ENCODE measurements at regions not wholly inside any gene's neighbourhood (a gene's known extent, or its start where the extent isn't known, plus 50 kb on each side); places are given as distances from the start of the nearest gene placed in this dataset.

DNA sequence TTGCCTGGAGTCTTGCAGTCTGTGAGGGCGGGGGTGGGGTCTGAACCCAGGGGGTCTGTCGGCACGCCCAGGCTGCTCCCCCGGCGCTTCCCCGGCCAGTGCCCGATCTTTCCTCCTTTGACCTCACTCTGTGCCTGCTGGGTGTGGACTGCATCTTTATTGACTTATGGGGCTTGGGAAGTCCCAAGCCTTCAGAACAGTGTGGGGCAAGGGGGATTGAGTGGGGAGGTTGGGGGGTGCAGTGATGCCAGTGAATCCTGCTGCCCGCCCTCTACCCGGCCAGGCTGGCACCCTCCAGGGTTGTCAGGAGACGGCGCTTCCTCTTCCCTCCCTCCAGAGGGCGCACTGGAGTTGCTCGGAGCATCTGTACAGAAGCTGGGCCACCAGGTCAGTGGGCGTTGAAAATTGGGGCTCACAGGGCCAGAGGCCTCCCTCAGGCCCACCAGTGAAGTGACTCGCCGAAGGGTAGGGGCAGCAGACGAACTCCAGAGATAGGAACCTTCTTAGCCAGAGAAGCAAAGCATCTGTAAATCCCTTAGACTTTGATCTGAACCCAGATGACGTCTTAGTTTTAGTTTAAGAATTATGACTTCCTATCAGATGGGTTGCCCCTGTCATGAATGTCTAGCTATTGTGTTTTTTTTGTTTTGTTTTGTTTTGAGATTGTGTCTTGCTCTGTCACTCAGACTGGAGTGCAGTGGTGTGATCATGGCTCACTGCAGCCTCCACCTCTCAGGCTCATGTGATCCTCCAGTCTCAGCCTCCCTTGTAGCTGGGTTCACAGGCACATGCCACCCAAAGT is 184.8 kb upstream of the CIBAR2 start:
- TF ChIP-seq EZH2 (IDR thresholded peaks at IDR 0.05; ENCODE audit: insufficient read depth, low read length), result no peak
- TF ChIP-seq, protein P1, sequence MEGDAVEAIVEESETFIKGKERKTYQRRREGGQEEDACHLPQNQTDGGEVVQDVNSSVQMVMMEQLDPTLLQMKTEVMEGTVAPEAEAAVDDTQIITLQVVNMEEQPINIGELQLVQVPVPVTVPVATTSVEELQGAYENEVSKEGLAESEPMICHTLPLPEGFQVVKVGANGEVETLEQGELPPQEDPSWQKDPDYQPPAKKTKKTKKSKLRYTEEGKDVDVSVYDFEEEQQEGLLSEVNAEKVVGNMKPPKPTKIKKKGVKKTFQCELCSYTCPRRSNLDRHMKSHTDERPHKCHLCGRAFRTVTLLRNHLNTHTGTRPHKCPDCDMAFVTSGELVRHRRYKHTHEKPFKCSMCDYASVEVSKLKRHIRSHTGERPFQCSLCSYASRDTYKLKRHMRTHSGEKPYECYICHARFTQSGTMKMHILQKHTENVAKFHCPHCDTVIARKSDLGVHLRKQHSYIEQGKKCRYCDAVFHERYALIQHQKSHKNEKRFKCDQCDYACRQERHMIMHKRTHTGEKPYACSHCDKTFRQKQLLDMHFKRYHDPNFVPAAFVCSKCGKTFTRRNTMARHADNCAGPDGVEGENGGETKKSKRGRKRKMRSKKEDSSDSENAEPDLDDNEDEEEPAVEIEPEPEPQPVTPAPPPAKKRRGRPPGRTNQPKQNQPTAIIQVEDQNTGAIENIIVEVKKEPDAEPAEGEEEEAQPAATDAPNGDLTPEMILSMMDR (IDR thresholded peaks at IDR 0.05; ENCODE audit: insufficient read depth, low read depth, low read length), result peak; percentile 46
